ENCODE measurements at regions not wholly inside any gene's neighbourhood (a gene's known extent, or its start where the extent isn't known, plus 50 kb on each side); places are given as distances from the start of the nearest gene placed in this dataset.

GRCh38 chr6:11433860-11434259 lies 103.7 kb upstream of the TMEM170B start:
- Mint-ChIP-seq H3K9me3 (ENCODE audit: insufficient read depth) (no peaks in the 10 kb centered on the region), H3K27me3 (ENCODE audit: low read depth) (no peaks in the 10 kb centered on the region), H3K36me3 (ENCODE audit: low read depth) (no peaks in the 10 kb centered on the region), H3K27ac (no peak overlapping the region), H3K4me1 (ENCODE audit: low read depth) (peaks cover 21% of the 10 kb centered on the region), H3K4me3 (no peak overlapping the region)
- no peak for DNase-seq
- ATAC-seq = no peak
- CTCF ChIA-PET = interaction anchor here (4.3 kb wide), 1 partner anchor 62 kb away, joined by 16 read pairs; no protein-coding TSS in a partner anchor
- POLR2A ChIA-PET = no interaction called here

- ChIA-PET CTCF (interaction anchor here (1.4 to 4.3 kb wide), 2 partner anchors 9 to 63 kb away, joined by 4 to 16 read pairs; no protein-coding TSS in a partner anchor), POLR2A (no interaction called here)
- Mint-ChIP-seq H3K27ac (no peak overlapping the region), H3K27me3 (ENCODE audit: low read depth) (no peaks in the 10 kb centered on the region), H3K36me3 (ENCODE audit: low read depth) (no peaks in the 10 kb centered on the region), H3K4me1 (ENCODE audit: low read depth) (peaks cover 21% of the 10 kb centered on the region), H3K4me3 (no peak overlapping the region), H3K9me3 (ENCODE audit: insufficient read depth) (no peaks in the 10 kb centered on the region)
- ATAC-seq = no peak
- no peak for DNase-seq
These were observed 104.7 kb upstream of the TMEM170B start for GRCh38 chr6:11432713-11433450.

GRCh38 chr6:11432091-11432490 lies 105.5 kb upstream of the TMEM170B start:
- ATAC-seq (no peak), DNase-seq (no peak)
- H3K27me3 Mint-ChIP-seq (ENCODE audit: low read depth) = no peaks in the 10 kb centered on the region
- no peaks in the 10 kb centered on the region for H3K36me3 Mint-ChIP-seq (ENCODE audit: low read depth)
- no peaks in the 10 kb centered on the region for H3K9me3 Mint-ChIP-seq (ENCODE audit: insufficient read depth)
- CTCF ChIA-PET = interaction anchor here (1.4 to 4.3 kb wide), 2 partner anchors 8 to 64 kb away, joined by 4 to 16 read pairs; no protein-coding TSS in a partner anchor
- no peak overlapping the region for H3K27ac Mint-ChIP-seq
- no peak overlapping the region for H3K4me3 Mint-ChIP-seq
- POLR2A ChIA-PET = no interaction called here
- H3K4me1 Mint-ChIP-seq (ENCODE audit: low read depth) = peaks cover 18% of the 10 kb centered on the region

GRCh38 chr6:11431455-11431937 lies 106.1 kb upstream of the TMEM170B start:
- Mint-ChIP-seq H3K4me3 (no peak overlapping the region), H3K27ac (no peak overlapping the region), H3K4me1 (ENCODE audit: low read depth) (peaks cover 18% of the 10 kb centered on the region), H3K9me3 (ENCODE audit: insufficient read depth) (no peaks in the 10 kb centered on the region), H3K36me3 (ENCODE audit: low read depth) (no peaks in the 10 kb centered on the region), H3K27me3 (ENCODE audit: low read depth) (no peaks in the 10 kb centered on the region)
- ATAC-seq = no peak
- POLR2A ChIA-PET = no interaction called here
- no peak for DNase-seq
- CTCF ChIA-PET = interaction anchor here (4.3 kb wide), 1 partner anchor 65 kb away, joined by 16 read pairs; no protein-coding TSS in a partner anchor

- Mint-ChIP-seq H3K9me3 (ENCODE audit: insufficient read depth) (no peaks in the 10 kb centered on the region), H3K4me1 (ENCODE audit: low read depth) (peaks cover 18% of the 10 kb centered on the region), H3K36me3 (ENCODE audit: low read depth) (no peaks in the 10 kb centered on the region), H3K4me3 (no peak overlapping the region), H3K27ac (no peak overlapping the region), H3K27me3 (ENCODE audit: low read depth) (no peaks in the 10 kb centered on the region)
- POLR2A ChIA-PET = interaction anchor here (1.0 kb wide), 1 partner anchor 47 kb away, joined by 4 read pairs; no protein-coding TSS in a partner anchor
- DNase-seq (no peak), ATAC-seq (no peak)
- CTCF ChIA-PET = interaction anchor here (1.5 kb wide), 1 partner anchor 15 kb away, joined by 4 read pairs; no protein-coding TSS in a partner anchor
These were observed 107.5 kb upstream of the TMEM170B start for GRCh38 chr6:11430036-11430435.

GRCh38 chr6:11429577-11429976 lies 108.0 kb upstream of the TMEM170B start:
- H3K4me1 Mint-ChIP-seq (ENCODE audit: low read depth) = peaks cover 18% of the 10 kb centered on the region
- POLR2A ChIA-PET = interaction anchor here (0.6 to 1.0 kb wide), 2 partner anchors 47 to 114 kb away, joined by 3 to 4 read pairs; no protein-coding TSS in a partner anchor
- DNase-seq = no peak

GRCh38 chr6:11428895-11429294 lies 108.7 kb upstream of the TMEM170B start:
- ATAC-seq = no peak
- Mint-ChIP-seq H3K4me3 (no peak overlapping the region), H3K27ac (peak overlapping the region; percentile 19), H3K4me1 (ENCODE audit: low read depth) (peaks cover 18% of the 10 kb centered on the region), H3K9me3 (ENCODE audit: insufficient read depth) (no peaks in the 10 kb centered on the region), H3K36me3 (ENCODE audit: low read depth) (no peaks in the 10 kb centered on the region), H3K27me3 (ENCODE audit: low read depth) (no peaks in the 10 kb centered on the region)
- no peak for DNase-seq
- ChIA-PET POLR2A (interaction anchor here (1.0 kb wide), 1 partner anchor 196 kb away, joined by 3 read pairs; the partner anchor contains the start of gene NEDD9), CTCF (interaction anchor here (1.0 to 1.7 kb wide), 5 partner anchors 10 to 182 kb away, joined by 3 to 6 read pairs (median 4); no protein-coding TSS in a partner anchor)

More at GRCh38 chr6:11429577-11429976, 108.0 kb upstream of the TMEM170B start:
- no peaks in the 10 kb centered on the region for H3K27me3 Mint-ChIP-seq (ENCODE audit: low read depth)
- no peak overlapping the region for H3K4me3 Mint-ChIP-seq
- H3K9me3 Mint-ChIP-seq (ENCODE audit: insufficient read depth) = no peaks in the 10 kb centered on the region
- H3K27ac Mint-ChIP-seq = peak overlapping the region; percentile 7
- no peaks in the 10 kb centered on the region for H3K36me3 Mint-ChIP-seq (ENCODE audit: low read depth)
- ATAC-seq = peak; percentile 61
- CTCF ChIA-PET = interaction anchor here (1.4 to 1.7 kb wide), 4 partner anchors 11 to 75 kb away, joined by 4 to 6 read pairs (median 5); no protein-coding TSS in a partner anchor

- Mint-ChIP-seq H3K4me1 (ENCODE audit: low read depth) (peaks cover 18% of the 10 kb centered on the region), H3K4me3 (no peak overlapping the region), H3K27ac (peak overlapping the region; percentile 24), H3K9me3 (ENCODE audit: insufficient read depth) (no peaks in the 10 kb centered on the region), H3K27me3 (ENCODE audit: low read depth) (no peaks in the 10 kb centered on the region), H3K36me3 (ENCODE audit: low read depth) (no peaks in the 10 kb centered on the region)
- ChIA-PET POLR2A (interaction anchor here (1.0 kb wide), 1 partner anchor 195 kb away, joined by 3 read pairs; the partner anchor contains the start of gene NEDD9), CTCF (interaction anchor here (1.0 to 1.7 kb wide), 4 partner anchors 10 to 182 kb away, joined by 3 to 6 read pairs (median 5); no protein-coding TSS in a partner anchor)
- no peak for ATAC-seq
- DNase-seq = no peak
These were observed 109.2 kb upstream of the TMEM170B start for GRCh38 chr6:11428371-11428770.

GRCh38 chr6:11427723-11428245 lies 109.8 kb upstream of the TMEM170B start:
- no peaks in the 10 kb centered on the region for H3K36me3 Mint-ChIP-seq (ENCODE audit: low read depth)
- H3K4me1 Mint-ChIP-seq (ENCODE audit: low read depth) = peaks cover 18% of the 10 kb centered on the region
- no peak overlapping the region for H3K4me3 Mint-ChIP-seq
- ATAC-seq (no peak), DNase-seq (no peak)
- no peaks in the 10 kb centered on the region for H3K9me3 Mint-ChIP-seq (ENCODE audit: insufficient read depth)
- POLR2A ChIA-PET = no interaction called here
- H3K27ac Mint-ChIP-seq = peak overlapping the region; percentile 24
- CTCF ChIA-PET = interaction anchor here (1.0 to 1.7 kb wide), 3 partner anchors 9 to 181 kb away, joined by 3 to 6 read pairs (median 4); no protein-coding TSS in a partner anchor
- no peaks in the 10 kb centered on the region for H3K27me3 Mint-ChIP-seq (ENCODE audit: low read depth)

GRCh38 chr6:11427091-11427722 lies 110.3 kb upstream of the TMEM170B start:
- no peak for DNase-seq
- Mint-ChIP-seq H3K27me3 (ENCODE audit: low read depth) (no peaks in the 10 kb centered on the region), H3K4me1 (ENCODE audit: low read depth) (peaks cover 18% of the 10 kb centered on the region), H3K27ac (peak overlapping the region; percentile 7), H3K36me3 (ENCODE audit: low read depth) (no peaks in the 10 kb centered on the region), H3K4me3 (no peak overlapping the region), H3K9me3 (ENCODE audit: insufficient read depth) (no peaks in the 10 kb centered on the region)
- ChIA-PET POLR2A (interaction anchor here (1.4 kb wide), 1 partner anchor 13 kb away, joined by 4 read pairs; no protein-coding TSS in a partner anchor), CTCF (no interaction called here)
- no peak for ATAC-seq

- ChIA-PET CTCF (no interaction called here), POLR2A (interaction anchor here (1.4 kb wide), 1 partner anchor 13 kb away, joined by 4 read pairs; no protein-coding TSS in a partner anchor)
- Mint-ChIP-seq H3K27ac (no peak overlapping the region), H3K9me3 (ENCODE audit: insufficient read depth) (no peaks in the 10 kb centered on the region), H3K4me3 (no peak overlapping the region), H3K36me3 (ENCODE audit: low read depth) (no peaks in the 10 kb centered on the region), H3K27me3 (ENCODE audit: low read depth) (no peaks in the 10 kb centered on the region), H3K4me1 (ENCODE audit: low read depth) (peaks cover 18% of the 10 kb centered on the region)
- ATAC-seq = no peak
- DNase-seq = no peak
These were observed 111.0 kb upstream of the TMEM170B start for GRCh38 chr6:11426571-11426970.
